ENCODE measurements at regions not wholly inside any gene's neighbourhood (a gene's known extent, or its start where the extent isn't known, plus 50 kb on each side); places are given as distances from the start of the nearest gene placed in this dataset.

DNA sequence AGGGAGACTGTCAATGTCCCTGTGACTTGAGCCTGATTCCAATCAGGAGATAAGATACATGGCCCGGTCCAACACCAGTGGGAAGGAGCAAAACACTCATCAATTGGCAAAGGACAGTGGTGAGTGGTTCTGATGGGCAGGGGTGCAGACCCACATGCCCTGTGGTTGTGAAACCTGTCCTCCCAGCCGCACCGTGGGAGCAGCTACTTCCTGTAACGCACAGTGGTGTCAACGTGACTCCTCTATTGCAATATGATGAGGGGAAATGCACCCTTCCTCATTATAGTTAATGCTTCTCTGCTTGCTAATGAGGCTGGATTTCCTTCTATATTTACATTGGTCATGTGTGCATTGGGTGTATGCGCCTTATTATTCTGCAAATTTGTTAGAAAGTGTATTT lies 223.0 kb downstream of the IRX1 start:
- H3K27me3 ChIP-seq (ENCODE audit: control insufficient read depth, insufficient read depth, low read length, poor library complexity, severe bottlenecking): no peaks in the 10 kb centered on the region
- Mint-ChIP-seq H3K4me3 (no peak overlapping the region), H3K27me3 (ENCODE audit: insufficient read depth) (no peaks in the 10 kb centered on the region), H3K9me3 (no peaks in the 10 kb centered on the region), H3K4me1 (no peaks in the 10 kb centered on the region), H3K27ac (no peak overlapping the region), H3K36me3 (ENCODE audit: low read depth) (no peaks in the 10 kb centered on the region)
- no peak overlapping the region for H3K9ac ChIP-seq (ENCODE audit: extremely low read depth, low read length, poor library complexity, severe bottlenecking)
- WGBS, 2 experiments (ENCODE audit: insufficient coverage in 1 of 2, insufficient read length in 1 of 2): 94 to 100% methylated on average over 2 to 6 of the region's 6 CpGs
- no peaks in the 10 kb centered on the region for H3K36me3 ChIP-seq (ENCODE audit: control insufficient read depth, insufficient read depth, low read length)
- no peak overlapping the region for H3K4me3 ChIP-seq (ENCODE audit: low read length)
- H3K27ac ChIP-seq (ENCODE audit: low read depth, low read length): no peak overlapping the region
- no peaks in the 10 kb centered on the region for H3K9me3 ChIP-seq (ENCODE audit: control insufficient read depth, low read length)
- no peaks in the 10 kb centered on the region for H3K4me1 ChIP-seq (ENCODE audit: control insufficient read depth, insufficient read depth, low read length)
- no peak for DNase-seq
- TF ChIP-seq, protein P1, sequence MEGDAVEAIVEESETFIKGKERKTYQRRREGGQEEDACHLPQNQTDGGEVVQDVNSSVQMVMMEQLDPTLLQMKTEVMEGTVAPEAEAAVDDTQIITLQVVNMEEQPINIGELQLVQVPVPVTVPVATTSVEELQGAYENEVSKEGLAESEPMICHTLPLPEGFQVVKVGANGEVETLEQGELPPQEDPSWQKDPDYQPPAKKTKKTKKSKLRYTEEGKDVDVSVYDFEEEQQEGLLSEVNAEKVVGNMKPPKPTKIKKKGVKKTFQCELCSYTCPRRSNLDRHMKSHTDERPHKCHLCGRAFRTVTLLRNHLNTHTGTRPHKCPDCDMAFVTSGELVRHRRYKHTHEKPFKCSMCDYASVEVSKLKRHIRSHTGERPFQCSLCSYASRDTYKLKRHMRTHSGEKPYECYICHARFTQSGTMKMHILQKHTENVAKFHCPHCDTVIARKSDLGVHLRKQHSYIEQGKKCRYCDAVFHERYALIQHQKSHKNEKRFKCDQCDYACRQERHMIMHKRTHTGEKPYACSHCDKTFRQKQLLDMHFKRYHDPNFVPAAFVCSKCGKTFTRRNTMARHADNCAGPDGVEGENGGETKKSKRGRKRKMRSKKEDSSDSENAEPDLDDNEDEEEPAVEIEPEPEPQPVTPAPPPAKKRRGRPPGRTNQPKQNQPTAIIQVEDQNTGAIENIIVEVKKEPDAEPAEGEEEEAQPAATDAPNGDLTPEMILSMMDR (conservative IDR thresholded peaks at IDR 0.05): no peak

DNA sequence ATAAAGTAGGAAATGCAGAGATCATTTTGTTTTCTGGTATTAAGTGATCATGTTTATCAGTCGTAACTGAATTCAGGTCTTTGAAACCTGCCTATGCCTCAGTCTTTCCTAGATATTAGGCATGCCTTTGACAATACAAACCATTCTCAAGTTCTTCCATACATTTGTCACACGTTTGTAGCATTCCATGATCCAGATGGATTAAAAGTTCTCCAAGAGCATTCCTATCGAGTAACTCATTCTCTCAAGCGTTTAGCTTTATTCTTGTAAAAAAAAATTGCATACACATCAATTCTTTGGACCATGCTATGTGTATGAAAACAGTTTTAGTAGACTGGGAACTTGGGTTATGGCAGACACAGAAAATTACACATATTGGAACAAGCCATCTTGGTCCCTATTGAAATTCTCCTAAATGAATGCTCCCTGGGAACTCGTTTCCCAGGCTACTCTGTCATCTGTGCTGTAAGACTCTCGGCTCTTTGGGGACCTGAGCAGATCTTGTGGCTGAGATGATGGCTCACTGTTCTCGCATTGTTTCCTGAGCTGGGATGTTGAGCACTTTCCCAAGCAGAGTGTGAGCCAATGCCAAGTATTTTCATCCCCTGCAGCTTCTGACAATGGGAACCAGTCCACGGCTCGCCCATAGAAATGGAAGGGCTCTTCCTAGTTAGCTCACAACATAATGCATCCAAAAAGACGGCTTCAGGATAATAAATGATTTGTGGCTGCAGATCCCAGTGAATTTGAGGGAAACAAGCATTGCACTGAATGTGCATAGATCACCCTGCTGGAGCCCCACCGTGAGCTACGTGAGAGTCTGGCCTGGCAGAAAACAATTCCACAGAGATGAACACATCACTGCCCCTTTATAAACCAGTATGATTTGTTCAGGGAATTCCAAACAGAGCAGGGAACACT lies 230.2 kb downstream of the IRX1 start:
- H3K9me3 ChIP-seq (ENCODE audit: control insufficient read depth, low read length): no peaks in the 10 kb centered on the region
- no peaks in the 10 kb centered on the region for H3K27me3 ChIP-seq (ENCODE audit: control insufficient read depth, insufficient read depth, low read length, poor library complexity, severe bottlenecking)
- H3K4me1 ChIP-seq (ENCODE audit: control insufficient read depth, insufficient read depth, low read length): no peaks in the 10 kb centered on the region
- Mint-ChIP-seq H3K27ac (no peak overlapping the region), H3K9me3 (no peaks in the 10 kb centered on the region), H3K4me1 (no peaks in the 10 kb centered on the region), H3K27me3 (ENCODE audit: insufficient read depth) (no peaks in the 10 kb centered on the region), H3K4me3 (no peak overlapping the region), H3K36me3 (ENCODE audit: low read depth) (no peaks in the 10 kb centered on the region)
- no peak overlapping the region for H3K4me3 ChIP-seq (ENCODE audit: low read length)
- H3K36me3 ChIP-seq (ENCODE audit: control insufficient read depth, insufficient read depth, low read length): no peaks in the 10 kb centered on the region
- H3K9ac ChIP-seq (ENCODE audit: extremely low read depth, low read length, poor library complexity, severe bottlenecking): no peak overlapping the region
- peak overlapping the region; percentile 89 for H3K27ac ChIP-seq (ENCODE audit: low read depth, low read length)
- DNase-seq: peak; percentile 48
- TF ChIP-seq, protein P1 (conservative IDR thresholded peaks at IDR 0.05): no peak
- 83 to 87% methylated on average over 9 to 12 of the region's 12 CpGs for whole genome bisulfite sequencing, 2 experiments (ENCODE audit: insufficient coverage in 1 of 2, insufficient read length in 1 of 2)

DNA sequence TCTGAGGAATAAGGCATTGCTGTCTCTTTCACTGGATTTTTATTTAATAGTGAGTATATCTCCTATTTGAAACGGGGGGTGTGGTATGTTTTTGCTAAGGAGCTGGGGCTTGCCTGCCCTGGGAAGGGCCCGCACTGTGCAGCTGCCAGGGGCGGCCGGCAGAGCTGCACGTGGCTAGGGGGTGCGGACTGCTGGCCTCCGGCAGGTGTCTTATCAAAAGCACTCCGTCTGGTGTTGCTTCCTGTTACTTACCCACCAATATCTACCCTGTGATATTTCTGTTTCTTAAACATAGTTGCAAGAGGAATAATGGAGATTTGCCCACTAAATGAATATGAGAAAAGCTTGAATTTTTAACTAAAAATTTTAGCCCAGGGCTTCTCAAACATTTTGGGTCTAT lies 232.0 kb downstream of the IRX1 start:
- WGBS, 2 experiments (ENCODE audit: insufficient coverage in 1 of 2, insufficient read length in 1 of 2): 85% methylated on average over 8 of the region's 8 CpGs; no CpG with 5 or more reads in 1 of the 2 experiments
- Mint-ChIP-seq H3K9me3 (no peaks in the 10 kb centered on the region), H3K4me1 (no peaks in the 10 kb centered on the region), H3K27me3 (ENCODE audit: insufficient read depth) (no peaks in the 10 kb centered on the region), H3K27ac (no peak overlapping the region), H3K36me3 (ENCODE audit: low read depth) (no peaks in the 10 kb centered on the region), H3K4me3 (no peak overlapping the region)
- Histone ChIP-seq H3K27ac (ENCODE audit: low read depth, low read length) (no peak overlapping the region), H3K36me3 (ENCODE audit: control insufficient read depth, insufficient read depth, low read length) (no peaks in the 10 kb centered on the region), H3K9ac (ENCODE audit: extremely low read depth, low read length, poor library complexity, severe bottlenecking) (no peak overlapping the region), H3K9me3 (ENCODE audit: control insufficient read depth, low read length) (no peaks in the 10 kb centered on the region), H3K4me3 (ENCODE audit: low read length) (no peak overlapping the region), H3K27me3 (ENCODE audit: control insufficient read depth, insufficient read depth, low read length, poor library complexity, severe bottlenecking) (no peaks in the 10 kb centered on the region), H3K4me1 (ENCODE audit: control insufficient read depth, insufficient read depth, low read length) (no peaks in the 10 kb centered on the region)
- DNase-seq: no peak
- TF ChIP-seq, protein P1 (conservative IDR thresholded peaks at IDR 0.05): no peak

All from endodermal cell (in vitro differentiated cells).